Immature natural killer cell (primary cell): ENCODE measurements at regions not wholly inside any gene's neighbourhood (a gene's known extent, or its start where the extent isn't known, plus 50 kb on each side); places are given as distances from the start of the nearest gene placed in this dataset.

Experiments
- DNase-seq, 3 donors: peaks; one replicate each; pipeline ENCODE4 v3.0.0; 2022; ENCODE audit warnings: mixed read lengths in 1 of 3
- H3K27ac Mint-ChIP-seq, 6 donors: one replicate each; pipeline ENCODE4 v1.8.0; 2020; ENCODE audit warnings: mixed read lengths in 6 of 6, mild to moderate bottlenecking in 5 of 6, inconsistent platforms in 4 of 6, moderate library complexity in 3 of 6
- H3K27me3 Mint-ChIP-seq, 3 donors: one replicate each; pipeline ENCODE4 v1.8.0; 2020 to 2021; ENCODE audit warnings: low read depth in 3 of 3, mild to moderate bottlenecking in 3 of 3, mixed read lengths in 3 of 3, moderate library complexity in 3 of 3, inconsistent platforms in 1 of 3
- H3K36me3 Mint-ChIP-seq, 3 donors: one replicate each; pipeline ENCODE4 v1.8.0; 2020; ENCODE audit warnings: mixed read lengths in 3 of 3, inconsistent platforms in 2 of 3, mild to moderate bottlenecking in 2 of 3
- H3K4me1 Mint-ChIP-seq, 2 donors: one replicate each; pipeline ENCODE4 v1.8.0; 2020; ENCODE audit warnings: inconsistent platforms in 2 of 2, mild to moderate bottlenecking in 2 of 2, mixed read lengths in 2 of 2, moderate library complexity in 1 of 2
- H3K4me3 Mint-ChIP-seq, 5 donors: one replicate each; pipeline ENCODE4 v1.8.0; 2020; ENCODE audit warnings: mild to moderate bottlenecking in 5 of 5, mixed read lengths in 5 of 5, inconsistent platforms in 3 of 5, moderate library complexity in 3 of 5
- H3K9me3 Mint-ChIP-seq, 6 donors: one replicate each; pipeline ENCODE4 v1.8.0; 2020; ENCODE audit warnings: mild to moderate bottlenecking in 6 of 6, mixed read lengths in 6 of 6, inconsistent platforms in 4 of 6, moderate library complexity in 3 of 6

- Mint-ChIP-seq H3K36me3 (no peaks in the 10 kb centered on the region), H3K27me3 (peaks cover 4 to 12% (median 10%) of the 10 kb centered on the region in 3 donors), H3K4me3 (no peak overlapping the region), H3K4me1 (no peaks in the 10 kb centered on the region), H3K27ac (no peak overlapping the region), H3K9me3 (peaks cover 0 to 3% (median 0%) of the 10 kb centered on the region in 6 donors)
- no peak for DNase-seq
These were observed 153.4 kb downstream of the TMEM161B start for GRCh38 chr5:88115211-88115610.

GRCh38 chr5:88113429-88113828, 155.2 kb downstream of the TMEM161B start:
- H3K4me3 Mint-ChIP-seq = no peak overlapping the region
- H3K27ac Mint-ChIP-seq = no peak overlapping the region
- no peaks in the 10 kb centered on the region for H3K4me1 Mint-ChIP-seq
- no peak for DNase-seq
- H3K36me3 Mint-ChIP-seq = no peaks in the 10 kb centered on the region
- H3K27me3 Mint-ChIP-seq = peaks cover 4 to 12% (median 10%) of the 10 kb centered on the region in 3 donors
- H3K9me3 Mint-ChIP-seq = no peaks in the 10 kb centered on the region

GRCh38 chr5:88109818-88110217, 158.8 kb downstream of the TMEM161B start:
- peaks cover 0 to 7% (median 5%) of the 10 kb centered on the region in 3 donors for H3K27me3 Mint-ChIP-seq
- DNase-seq = no peak
- H3K27ac Mint-ChIP-seq = no peak overlapping the region
- H3K4me3 Mint-ChIP-seq = no peak overlapping the region
- no peaks in the 10 kb centered on the region for H3K4me1 Mint-ChIP-seq
- peaks cover 0 to 2% (median 0%) of the 10 kb centered on the region in 6 donors for H3K9me3 Mint-ChIP-seq
- no peaks in the 10 kb centered on the region for H3K36me3 Mint-ChIP-seq

GRCh38 chr5:88108490-88109279, 160.0 kb downstream of the TMEM161B start:
- Mint-ChIP-seq H3K27me3 (peaks cover 0 to 8% (median 7%) of the 10 kb centered on the region in 3 donors), H3K9me3 (peaks cover 0 to 2% (median 0%) of the 10 kb centered on the region in 6 donors), H3K4me3 (no peak overlapping the region), H3K27ac (no peak overlapping the region), H3K36me3 (no peaks in the 10 kb centered on the region), H3K4me1 (no peaks in the 10 kb centered on the region)
- no peak for DNase-seq

GRCh38 chr5:88094906-88095496, 173.6 kb downstream of the TMEM161B start:
- H3K27me3 Mint-ChIP-seq = peaks cover 1 to 14% (median 4%) of the 10 kb centered on the region in 3 donors
- no peaks in the 10 kb centered on the region for H3K36me3 Mint-ChIP-seq
- no peaks in the 10 kb centered on the region for H3K9me3 Mint-ChIP-seq
- no peaks in the 10 kb centered on the region for H3K4me1 Mint-ChIP-seq
- H3K4me3 Mint-ChIP-seq = no peak overlapping the region
- H3K27ac Mint-ChIP-seq = no peak overlapping the region
- DNase-seq = no peak

GRCh38 chr5:88094403-88094802, 174.2 kb downstream of the TMEM161B start:
- Mint-ChIP-seq H3K27me3 (peaks cover 1 to 14% (median 5%) of the 10 kb centered on the region in 3 donors), H3K4me1 (no peaks in the 10 kb centered on the region), H3K27ac (no peak overlapping the region), H3K4me3 (no peak overlapping the region), H3K9me3 (no peaks in the 10 kb centered on the region), H3K36me3 (no peaks in the 10 kb centered on the region)
- DNase-seq = no peak

- Mint-ChIP-seq H3K9me3 (peaks cover 0 to 3% (median 0%) of the 10 kb centered on the region in 6 donors), H3K4me3 (no peak overlapping the region), H3K27ac (no peak overlapping the region), H3K36me3 (no peaks in the 10 kb centered on the region), H3K4me1 (no peaks in the 10 kb centered on the region), H3K27me3 (peaks cover 1 to 14% (median 5%) of the 10 kb centered on the region in 3 donors)
- no peak for DNase-seq
These were observed 174.9 kb downstream of the TMEM161B start for GRCh38 chr5:88093765-88094164.

GRCh38 chr5:88092958-88093605, 175.6 kb downstream of the TMEM161B start:
- H3K27ac Mint-ChIP-seq = no peak overlapping the region
- H3K9me3 Mint-ChIP-seq = peaks cover 0 to 3% (median 0%) of the 10 kb centered on the region in 6 donors
- H3K27me3 Mint-ChIP-seq = peaks cover 1 to 14% (median 5%) of the 10 kb centered on the region in 3 donors
- no peaks in the 10 kb centered on the region for H3K4me1 Mint-ChIP-seq
- no peak overlapping the region for H3K4me3 Mint-ChIP-seq
- no peaks in the 10 kb centered on the region for H3K36me3 Mint-ChIP-seq
- DNase-seq = no peak

GRCh38 chr5:88092358-88092757, 176.3 kb downstream of the TMEM161B start:
- Mint-ChIP-seq H3K9me3 (peaks cover 0 to 3% (median 0%) of the 10 kb centered on the region in 6 donors), H3K36me3 (no peaks in the 10 kb centered on the region), H3K27ac (no peak overlapping the region), H3K4me3 (no peak overlapping the region), H3K27me3 (peaks cover 1 to 17% (median 5%) of the 10 kb centered on the region in 3 donors), H3K4me1 (no peaks in the 10 kb centered on the region)
- DNase-seq = no peak

GRCh38 chr5:88090506-88090905, 178.1 kb downstream of the TMEM161B start:
- H3K27me3 Mint-ChIP-seq = peaks cover 1 to 17% (median 5%) of the 10 kb centered on the region in 3 donors
- H3K4me3 Mint-ChIP-seq = no peak overlapping the region
- H3K9me3 Mint-ChIP-seq = peaks cover 0 to 3% (median 0%) of the 10 kb centered on the region in 6 donors
- H3K27ac Mint-ChIP-seq = no peak overlapping the region
- no peak for DNase-seq
- H3K36me3 Mint-ChIP-seq = no peaks in the 10 kb centered on the region
- H3K4me1 Mint-ChIP-seq = no peaks in the 10 kb centered on the region

GRCh38 chr5:88089719-88090390, 178.8 kb downstream of the TMEM161B start:
- Mint-ChIP-seq H3K27ac (no peak overlapping the region), H3K4me3 (no peak overlapping the region), H3K4me1 (no peaks in the 10 kb centered on the region), H3K27me3 (peaks cover 1 to 17% (median 5%) of the 10 kb centered on the region in 3 donors), H3K36me3 (no peaks in the 10 kb centered on the region), H3K9me3 (peaks cover 0 to 3% (median 0%) of the 10 kb centered on the region in 6 donors)
- DNase-seq = no peak

- DNase-seq = no peak
- H3K36me3 Mint-ChIP-seq = no peaks in the 10 kb centered on the region
These were observed 183.2 kb downstream of the TMEM161B start for GRCh38 chr5:88085462-88085861.

GRCh38 chr5:88081877-88082276, 186.8 kb downstream of the TMEM161B start:
- no peak for DNase-seq
- Mint-ChIP-seq H3K4me3 (no peak overlapping the region), H3K27me3 (peaks cover 0 to 5% (median 2%) of the 10 kb centered on the region in 3 donors), H3K27ac (no peak overlapping the region), H3K4me1 (no peaks in the 10 kb centered on the region), H3K36me3 (no peaks in the 10 kb centered on the region), H3K9me3 (peaks cover 0 to 4% (median 0%) of the 10 kb centered on the region in 6 donors)

More at GRCh38 chr5:88085462-88085861, 183.2 kb downstream of the TMEM161B start:
- Mint-ChIP-seq H3K9me3 (peaks cover 0 to 3% (median 0%) of the 10 kb centered on the region in 6 donors), H3K27ac (no peak overlapping the region), H3K27me3 (peaks cover 2 to 5% (median 3%) of the 10 kb centered on the region in 3 donors), H3K4me1 (no peaks in the 10 kb centered on the region), H3K4me3 (no peak overlapping the region)
